ENCODE measurements at regions not wholly inside any gene's neighbourhood (a gene's known extent, or its start where the extent isn't known, plus 50 kb on each side); places are given as distances from the start of the nearest gene placed in this dataset.

DNA sequence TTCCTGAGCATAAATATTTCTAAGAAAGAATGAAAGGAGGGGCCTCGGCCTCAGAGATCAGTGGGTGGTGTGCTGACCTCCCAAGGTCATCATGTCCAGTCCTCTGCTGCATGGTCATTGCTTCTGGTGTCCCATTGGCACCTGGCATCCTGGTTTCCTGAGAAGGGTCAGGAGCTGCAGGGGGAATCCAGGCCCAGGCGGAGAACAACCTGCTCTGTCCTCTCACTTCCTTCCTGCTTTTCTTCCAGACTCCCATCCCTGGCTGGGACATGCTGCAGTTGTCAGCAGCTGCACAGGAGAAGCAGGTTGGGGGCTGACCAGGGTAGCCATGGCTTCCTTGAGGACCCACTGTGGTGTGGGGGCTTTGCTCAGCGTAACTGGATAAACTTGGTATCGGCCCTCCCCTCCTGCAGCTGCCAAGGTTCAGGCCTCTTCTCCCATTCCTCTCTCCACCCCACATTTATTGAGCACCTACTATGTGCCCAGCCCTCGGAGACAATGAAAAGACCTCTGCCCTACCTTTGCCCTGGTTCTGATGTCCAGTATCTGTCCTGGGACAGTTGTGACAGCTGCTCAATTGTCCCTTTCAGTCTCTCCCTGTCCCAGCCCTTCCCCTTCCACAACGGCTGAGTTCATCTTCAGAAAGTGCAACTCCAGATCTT, 155.2 kb downstream of the CEBPB start:
- TF ChIP-seq YY1 (IDR thresholded peaks at IDR 0.05; ENCODE audit: insufficient read depth, insufficient read length): no peak
- no peak for TF ChIP-seq SUZ12 (IDR thresholded peaks at IDR 0.05; ENCODE audit: extremely low read depth, insufficient read depth, insufficient read length)
- no peak for TF ChIP-seq ZNF274 (IDR thresholded peaks at IDR 0.05; ENCODE audit: low read depth, low read length)

Measured in NT2/D1 (cell line).